Stimulated activated CD8-positive, alpha-beta memory T cell treated with anti-CD3 and anti-CD28 coated beads, Interleukin-7, amount 100 ng/mL, for 24 hours (primary cell): ENCODE measurements at regions not wholly inside any gene's neighbourhood (a gene's known extent, or its start where the extent isn't known, plus 50 kb on each side); places are given as distances from the start of the nearest gene placed in this dataset.
"Not testable (repeated sequence)": the region's sequence is repeated elsewhere in the genome, so short reads cannot be mapped to it uniquely, and the experiment has no call there.

ENCODE experiments used
- DNase-seq: peaks from one replicate; pipeline ENCODE4 v3.0.0-alpha.2; 2020; ENCODE audit warnings: low read depth

DNA sequence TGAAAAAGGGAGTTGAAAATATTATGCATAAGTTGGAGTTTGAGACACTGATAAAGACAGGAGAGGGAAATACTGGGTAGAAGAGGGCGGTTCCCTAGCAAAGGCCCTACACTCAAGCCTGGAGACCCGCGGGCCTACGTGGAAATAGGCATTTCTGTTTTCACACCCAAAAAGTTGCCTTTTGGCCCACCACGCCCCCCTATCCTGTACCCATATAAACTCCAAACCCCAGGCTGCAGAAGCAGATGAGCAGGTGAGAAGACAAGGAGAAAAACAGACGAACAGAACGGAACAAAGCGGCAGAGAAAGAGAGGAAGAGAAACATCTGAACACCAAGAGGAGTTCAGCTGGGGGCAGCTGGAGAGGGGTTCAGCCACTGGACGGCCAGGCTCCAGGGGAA lies 177.9 kb downstream of the GALC start:
- no peak for DNase-seq

DNA sequence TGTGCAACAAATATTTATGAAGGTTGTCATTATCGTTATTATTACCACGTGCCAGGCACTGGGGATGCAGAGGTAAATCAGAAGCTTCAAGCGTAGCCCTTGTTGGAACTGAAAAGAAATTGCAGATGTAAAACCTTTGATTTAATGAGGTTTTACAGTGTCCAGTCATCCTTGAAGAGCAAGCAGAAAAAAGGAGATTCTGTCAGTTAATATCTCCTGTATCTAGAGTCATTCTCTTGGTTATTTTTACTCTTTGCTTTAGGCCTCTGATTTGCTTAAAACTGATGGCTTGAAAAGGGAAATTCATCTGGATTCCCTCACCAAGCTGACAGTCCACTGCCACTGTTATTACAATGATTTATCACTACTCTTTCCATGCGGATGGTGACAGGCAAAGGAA lies 179.3 kb downstream of the GALC start:
- no peak for DNase-seq

DNA sequence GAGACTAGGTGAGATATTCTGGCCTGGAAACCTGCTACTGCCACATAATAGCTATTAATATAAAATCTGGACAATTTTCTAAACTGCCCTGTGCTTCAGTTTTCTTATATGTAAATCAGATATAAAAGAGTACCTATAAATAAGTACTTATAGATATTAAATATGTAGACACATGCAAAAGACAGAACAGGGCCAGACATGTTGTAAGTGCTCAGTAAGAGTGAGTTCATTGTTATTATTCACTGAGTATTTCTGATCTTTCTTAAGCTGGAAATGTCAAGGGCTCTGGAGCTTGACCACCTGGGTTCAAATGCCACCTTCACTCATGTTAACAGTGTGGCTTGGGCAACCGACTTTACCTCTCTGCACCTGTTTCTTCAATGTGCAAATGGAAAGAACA lies 179.8 kb downstream of the GALC start:
- no peak for DNase-seq

DNA sequence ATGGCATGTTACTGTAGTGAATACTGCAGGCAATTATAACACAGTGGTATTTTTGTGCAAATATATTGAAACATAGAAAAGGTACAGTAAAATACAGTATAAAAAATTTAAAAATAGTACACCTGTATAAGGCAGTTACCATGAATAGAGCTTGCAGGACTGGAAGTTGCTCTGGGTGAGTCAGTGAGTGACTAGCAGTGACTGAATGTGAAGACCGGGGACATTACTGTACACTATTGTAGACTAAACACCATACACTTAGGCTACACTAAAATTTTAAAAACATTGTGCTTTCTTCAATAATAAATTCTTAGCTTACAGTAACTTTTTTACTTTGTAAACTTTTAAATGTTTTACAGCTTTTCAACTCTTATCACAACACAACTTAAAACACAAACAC lies 181.7 kb downstream of the GALC start:
- no peak for DNase-seq

DNA sequence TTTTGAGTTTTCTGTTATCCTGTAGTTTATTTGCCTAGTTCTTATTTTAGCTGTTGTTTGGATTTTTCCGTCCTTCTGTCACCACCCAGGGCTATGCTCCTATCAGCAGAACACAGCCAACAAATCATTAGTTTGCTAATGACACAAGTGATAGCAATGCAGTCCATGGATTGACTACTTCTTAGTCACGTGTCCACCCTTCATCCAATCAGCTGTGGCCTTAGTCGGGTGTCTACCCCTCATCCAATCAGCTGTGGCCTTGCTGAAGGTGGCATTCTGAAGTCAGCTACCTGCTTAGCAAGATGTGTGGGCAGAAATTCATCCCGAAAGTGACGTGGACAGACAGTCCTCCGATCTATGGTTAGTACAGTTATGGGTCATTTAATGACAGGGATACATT lies 182.3 kb downstream of the GALC start:
- DNase-seq: no peak

- no peak for DNase-seq
These were observed 183.7 kb downstream of the GALC start for GRCh38 chr14:87809261-87809660.

- DNase-seq: peak; percentile 35
These were observed 187.7 kb downstream of the GALC start for GRCh38 chr14:87805315-87805723.

- DNase-seq: no peak
These were observed 192.8 kb downstream of the GALC start for GRCh38 chr14:87800216-87800615.

DNA sequence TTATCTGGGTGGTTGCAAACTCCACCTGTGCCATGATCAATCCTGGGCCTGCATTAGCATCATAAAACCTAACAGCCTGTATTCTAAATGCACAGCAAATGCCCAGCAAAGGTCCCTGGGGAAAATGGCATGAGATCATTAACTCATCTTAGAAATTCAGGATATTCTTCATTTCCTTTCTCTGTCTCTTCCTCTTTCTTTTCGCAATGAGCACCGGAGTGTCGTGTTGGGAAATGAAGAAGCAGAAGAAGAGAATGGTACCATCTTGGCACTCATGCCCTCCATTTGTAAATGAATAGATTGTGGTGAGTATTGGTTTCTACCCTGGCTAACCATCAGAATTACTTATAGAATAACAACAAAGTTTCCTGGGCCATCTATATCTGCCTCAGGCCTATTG lies 193.6 kb downstream of the GALC start:
- DNase-seq: no peak

- no peak for DNase-seq
These were observed 196.0 kb downstream of the GALC start for GRCh38 chr14:87797001-87797400.

DNA sequence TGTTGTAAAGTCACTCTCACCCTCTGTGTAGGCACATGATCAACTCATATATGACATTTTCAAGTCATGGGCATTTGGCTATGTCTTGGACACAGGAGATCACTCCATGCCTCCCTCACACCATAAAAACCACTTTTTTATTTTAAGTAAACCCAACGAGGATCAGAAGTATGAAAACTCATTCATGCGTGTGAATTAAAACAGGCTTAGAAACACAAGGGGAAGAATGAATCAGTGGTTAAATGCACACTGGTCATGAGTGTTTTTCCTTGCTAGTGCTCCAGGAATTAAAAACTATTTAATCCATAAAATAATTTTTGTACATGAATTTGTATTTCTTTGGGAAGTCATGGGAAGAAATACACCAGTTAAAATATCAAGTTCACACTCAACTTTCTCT lies 198.4 kb downstream of the GALC start:
- no peak for DNase-seq

GRCh38 chr14:87785897-87786296 lies 207.1 kb downstream of the GALC start:
- no peak for DNase-seq

DNA sequence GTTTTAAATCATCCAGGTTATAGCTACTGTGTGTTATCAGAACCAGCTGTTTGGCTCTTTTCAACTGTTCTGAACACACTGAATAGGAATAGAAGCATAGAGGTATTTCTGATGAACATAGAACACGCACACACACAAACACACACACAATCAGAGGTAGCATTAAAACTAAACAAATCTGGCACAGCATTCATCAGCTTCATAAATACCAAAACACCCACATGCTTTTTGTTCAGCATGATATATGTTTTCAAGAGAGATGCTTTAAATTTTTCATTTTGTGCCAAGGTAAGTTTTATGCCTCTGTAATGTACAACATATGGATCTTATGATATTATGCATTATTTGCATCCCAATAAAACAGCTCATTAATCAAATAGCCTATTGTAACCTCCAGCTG lies 208.6 kb downstream of the GALC start:
- DNase-seq: no peak

DNA sequence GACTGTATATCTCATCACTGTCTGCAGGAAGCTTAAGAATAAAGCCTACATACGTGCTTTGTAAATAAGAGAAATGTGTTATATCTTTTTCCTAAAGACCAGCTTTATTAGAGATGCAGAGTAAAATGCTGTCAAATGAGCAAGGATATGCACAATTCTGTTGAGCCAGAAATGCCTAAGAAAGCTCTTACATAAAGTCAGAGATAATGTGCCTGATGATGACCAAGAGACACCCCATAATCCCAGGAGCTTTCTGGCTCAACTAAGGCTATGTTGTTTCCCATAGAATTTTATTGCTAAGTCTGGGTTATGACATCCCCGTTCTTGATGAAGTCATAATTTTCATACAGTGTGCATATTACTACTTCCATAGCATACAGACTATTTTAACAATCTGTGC lies 209.9 kb downstream of the GALC start:
- DNase-seq: no peak

DNA sequence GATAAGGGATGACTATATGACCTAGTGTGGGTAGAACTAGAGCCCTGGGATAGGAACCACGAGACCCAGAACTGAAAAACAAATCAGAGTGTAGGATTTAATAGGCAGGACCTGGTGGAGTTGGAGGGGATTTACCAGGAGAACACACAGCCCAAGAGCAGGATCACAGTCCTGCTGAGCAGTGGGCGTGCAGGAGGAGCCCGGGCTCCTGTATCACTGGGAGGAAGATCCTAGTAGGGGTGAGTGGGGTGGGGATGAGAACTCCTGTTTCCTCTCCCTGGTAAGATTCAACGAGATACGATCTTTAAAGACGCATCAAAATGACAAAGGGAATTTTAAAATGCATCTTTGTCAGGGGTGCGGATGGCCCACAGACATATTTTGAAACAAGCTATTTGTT lies 220.1 kb downstream of the GALC start:
- no peak for DNase-seq

- no peak for DNase-seq
These were observed 225.4 kb downstream of the GALC start for GRCh38 chr14:87767567-87767901.

GRCh38 chr14:87758876-87759275 lies 234.1 kb downstream of the GALC start:
- no peak for DNase-seq

- DNase-seq: no peak
These were observed 236.3 kb downstream of the GALC start for GRCh38 chr14:87756661-87757060.

DNA sequence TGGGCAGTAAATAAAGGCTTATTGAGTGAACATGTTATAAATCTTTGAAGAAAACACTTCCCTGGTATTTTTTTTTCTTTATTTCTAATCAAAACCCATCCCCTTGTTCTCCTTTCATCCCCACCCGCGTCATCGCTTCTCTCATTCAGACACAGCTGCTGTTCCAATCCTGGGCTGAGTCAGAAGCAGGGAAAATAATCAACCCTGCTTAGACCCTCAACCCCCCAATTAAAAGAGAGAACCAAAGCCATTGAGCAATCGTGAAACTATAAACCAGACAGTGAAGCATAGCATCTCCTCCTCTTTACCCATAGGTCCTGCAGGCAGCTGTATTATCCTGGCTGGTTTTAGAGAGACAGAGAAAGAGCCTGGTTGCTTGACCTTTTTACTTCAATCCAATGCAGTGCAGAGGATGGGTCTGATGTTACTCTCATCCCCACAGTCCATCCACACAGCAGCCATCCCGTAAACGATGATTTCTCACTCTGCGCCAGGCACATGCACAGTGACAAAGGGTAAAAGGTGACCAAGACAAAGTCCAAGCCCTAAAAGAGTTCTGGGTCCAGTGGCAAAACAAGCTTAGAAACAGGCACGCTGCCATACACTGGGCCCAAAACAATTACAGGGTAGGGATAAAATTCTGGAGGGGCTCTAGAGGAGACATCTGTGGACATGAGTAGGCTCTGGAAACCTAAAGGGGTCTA lies 238.3 kb downstream of the GALC start:
- no peak for DNase-seq

DNA sequence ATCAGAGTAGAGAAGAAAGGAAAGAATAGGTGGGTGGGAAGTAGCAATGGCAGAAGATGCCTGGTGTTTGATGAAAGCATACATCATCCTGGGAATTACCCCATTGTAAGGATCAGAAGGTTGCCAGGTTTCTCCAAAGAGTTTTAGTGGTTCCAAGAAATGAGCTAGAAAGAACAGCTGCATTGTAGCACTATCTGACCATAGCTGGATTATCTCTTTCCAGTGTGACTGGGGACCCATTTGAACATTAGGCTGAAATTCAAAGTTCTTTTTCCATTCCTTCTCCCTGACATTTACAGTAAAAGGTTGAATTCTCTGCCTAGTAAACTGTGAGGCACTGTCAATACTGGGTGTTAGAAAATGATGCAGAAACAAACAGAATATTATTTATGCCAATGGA lies 244.4 kb downstream of the GALC start:
- DNase-seq: no peak

- DNase-seq: no peak
These were observed 247.4 kb downstream of the GALC start for GRCh38 chr14:87745507-87746118.

- not testable (repeated sequence) for DNase-seq
These were observed 258.2 kb downstream of the GALC start for GRCh38 chr14:87734577-87735360.

DNA sequence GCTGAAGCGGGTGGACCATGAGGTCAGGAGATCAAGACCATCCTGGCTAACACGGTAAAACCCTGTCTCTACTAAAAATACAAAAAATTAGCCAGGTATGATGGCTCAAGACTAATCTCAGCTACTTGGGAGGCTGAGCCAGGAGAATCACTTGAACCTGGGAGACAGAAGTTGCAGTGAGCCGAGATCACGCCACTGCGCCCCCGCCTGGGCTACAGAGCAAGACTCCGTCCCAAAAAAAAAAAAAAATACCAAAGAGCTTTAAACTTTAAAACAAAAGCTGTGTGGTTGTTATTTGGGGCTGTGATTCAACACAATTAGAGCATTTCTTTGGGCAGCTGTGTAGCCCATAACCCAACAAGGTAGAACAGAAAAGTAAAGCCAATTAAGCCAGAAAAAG lies 259.9 kb downstream of the GALC start:
- DNase-seq: not testable (repeated sequence)

DNA sequence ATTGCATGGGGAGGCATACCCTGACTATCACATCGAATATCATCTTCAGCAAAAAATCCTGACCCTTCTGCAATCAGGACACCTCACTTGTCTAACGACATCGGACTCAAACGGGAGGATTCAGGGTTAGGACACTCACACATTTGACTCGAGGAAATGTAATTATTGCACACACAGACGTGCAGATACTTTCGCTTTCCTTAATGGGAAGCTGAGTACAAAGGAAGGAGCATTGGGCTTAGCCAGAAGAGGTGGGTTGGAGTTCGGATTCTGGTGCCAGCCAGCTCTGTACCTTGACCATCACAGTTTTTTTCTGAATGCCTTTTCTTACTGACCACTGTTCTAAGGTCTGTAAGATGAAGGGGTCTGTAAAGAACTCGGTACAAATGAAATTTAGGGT lies 260.4 kb downstream of the GALC start:
- no peak for DNase-seq
